ENCODE measurements at regions not wholly inside any gene's neighbourhood (a gene's known extent, or its start where the extent isn't known, plus 50 kb on each side); places are given as distances from the start of the nearest gene placed in this dataset.

GRCh38 chr20:51208162-51208561 is 185.3 kb upstream of the KCNG1 start:
- H3K4me3 ChIP-seq (ENCODE audit: low read length), result no peak overlapping the region
- no peaks in the 10 kb centered on the region for H3K36me3 ChIP-seq (ENCODE audit: control insufficient read depth, insufficient read depth, low read length)
- no peaks in the 10 kb centered on the region for H3K9me3 ChIP-seq (ENCODE audit: control insufficient read depth, low read length)
- H3K4me1 ChIP-seq (ENCODE audit: control insufficient read depth, insufficient read depth, low read length), result no peaks in the 10 kb centered on the region
- no peak overlapping the region for H3K9ac ChIP-seq (ENCODE audit: low read length)
- no peaks in the 10 kb centered on the region for H3K27me3 ChIP-seq (ENCODE audit: control insufficient read depth, insufficient read depth, low read length)

GRCh38 chr20:51206032-51206662 is 183.2 kb upstream of the KCNG1 start:
- Histone ChIP-seq H3K9ac (ENCODE audit: low read length) (no peak overlapping the region), H3K4me3 (ENCODE audit: low read length) (no peak overlapping the region), H3K4me1 (ENCODE audit: control insufficient read depth, insufficient read depth, low read length) (no peaks in the 10 kb centered on the region), H3K36me3 (ENCODE audit: control insufficient read depth, insufficient read depth, low read length) (no peaks in the 10 kb centered on the region), H3K27me3 (ENCODE audit: control insufficient read depth, insufficient read depth, low read length) (no peaks in the 10 kb centered on the region), H3K9me3 (ENCODE audit: control insufficient read depth, low read length) (no peaks in the 10 kb centered on the region)

GRCh38 chr20:51204794-51205193 is 181.9 kb upstream of the KCNG1 start:
- no peaks in the 10 kb centered on the region for H3K9me3 ChIP-seq (ENCODE audit: control insufficient read depth, low read length)
- no peaks in the 10 kb centered on the region for H3K27me3 ChIP-seq (ENCODE audit: control insufficient read depth, insufficient read depth, low read length)
- no peaks in the 10 kb centered on the region for H3K4me1 ChIP-seq (ENCODE audit: control insufficient read depth, insufficient read depth, low read length)
- no peaks in the 10 kb centered on the region for H3K36me3 ChIP-seq (ENCODE audit: control insufficient read depth, insufficient read depth, low read length)
- no peak overlapping the region for H3K9ac ChIP-seq (ENCODE audit: low read length)
- no peak overlapping the region for H3K4me3 ChIP-seq (ENCODE audit: low read length)

- Histone ChIP-seq H3K27me3 (ENCODE audit: control insufficient read depth, insufficient read depth, low read length) (no peaks in the 10 kb centered on the region), H3K36me3 (ENCODE audit: control insufficient read depth, insufficient read depth, low read length) (no peaks in the 10 kb centered on the region), H3K9ac (ENCODE audit: low read length) (no peak overlapping the region), H3K4me3 (ENCODE audit: low read length) (no peak overlapping the region), H3K9me3 (ENCODE audit: control insufficient read depth, low read length) (no peaks in the 10 kb centered on the region), H3K4me1 (ENCODE audit: control insufficient read depth, insufficient read depth, low read length) (no peaks in the 10 kb centered on the region)
These were observed 181.3 kb upstream of the KCNG1 start for GRCh38 chr20:51204051-51204715.

- Histone ChIP-seq H3K27me3 (ENCODE audit: control insufficient read depth, insufficient read depth, low read length) (no peaks in the 10 kb centered on the region), H3K4me3 (ENCODE audit: low read length) (no peak overlapping the region), H3K9me3 (ENCODE audit: control insufficient read depth, low read length) (no peaks in the 10 kb centered on the region), H3K9ac (ENCODE audit: low read length) (no peak overlapping the region), H3K4me1 (ENCODE audit: control insufficient read depth, insufficient read depth, low read length) (no peaks in the 10 kb centered on the region), H3K36me3 (ENCODE audit: control insufficient read depth, insufficient read depth, low read length) (no peaks in the 10 kb centered on the region)
These were observed 179.4 kb upstream of the KCNG1 start for GRCh38 chr20:51202304-51202703.

- Histone ChIP-seq H3K9me3 (ENCODE audit: control insufficient read depth, low read length) (no peaks in the 10 kb centered on the region), H3K4me1 (ENCODE audit: control insufficient read depth, insufficient read depth, low read length) (no peaks in the 10 kb centered on the region), H3K9ac (ENCODE audit: low read length) (no peak overlapping the region), H3K27me3 (ENCODE audit: control insufficient read depth, insufficient read depth, low read length) (peaks cover 7% of the 10 kb centered on the region), H3K36me3 (ENCODE audit: control insufficient read depth, insufficient read depth, low read length) (no peaks in the 10 kb centered on the region), H3K4me3 (ENCODE audit: low read length) (no peak overlapping the region)
These were observed 177.0 kb upstream of the KCNG1 start for GRCh38 chr20:51199920-51200319.

- H3K4me3 ChIP-seq (ENCODE audit: low read length), result no peak overlapping the region
- no peaks in the 10 kb centered on the region for H3K36me3 ChIP-seq (ENCODE audit: control insufficient read depth, insufficient read depth, low read length)
- no peaks in the 10 kb centered on the region for H3K4me1 ChIP-seq (ENCODE audit: control insufficient read depth, insufficient read depth, low read length)
- peaks cover 7% of the 10 kb centered on the region for H3K27me3 ChIP-seq (ENCODE audit: control insufficient read depth, insufficient read depth, low read length)
- H3K9me3 ChIP-seq (ENCODE audit: control insufficient read depth, low read length), result no peaks in the 10 kb centered on the region
- no peak overlapping the region for H3K9ac ChIP-seq (ENCODE audit: low read length)
These were observed 176.1 kb upstream of the KCNG1 start for GRCh38 chr20:51198876-51199523.

GRCh38 chr20:51198238-51198637 is 175.3 kb upstream of the KCNG1 start:
- no peaks in the 10 kb centered on the region for H3K4me1 ChIP-seq (ENCODE audit: control insufficient read depth, insufficient read depth, low read length)
- peaks cover 7% of the 10 kb centered on the region for H3K27me3 ChIP-seq (ENCODE audit: control insufficient read depth, insufficient read depth, low read length)
- no peak overlapping the region for H3K9ac ChIP-seq (ENCODE audit: low read length)

GRCh38 chr20:51196991-51197651 is 174.2 kb upstream of the KCNG1 start:
- H3K36me3 ChIP-seq (ENCODE audit: control insufficient read depth, insufficient read depth, low read length), result no peaks in the 10 kb centered on the region
- H3K4me1 ChIP-seq (ENCODE audit: control insufficient read depth, insufficient read depth, low read length), result no peaks in the 10 kb centered on the region
- H3K9ac ChIP-seq (ENCODE audit: low read length), result no peak overlapping the region
- peaks cover 7% of the 10 kb centered on the region for H3K27me3 ChIP-seq (ENCODE audit: control insufficient read depth, insufficient read depth, low read length)
- H3K9me3 ChIP-seq (ENCODE audit: control insufficient read depth, low read length), result no peaks in the 10 kb centered on the region
- no peak overlapping the region for H3K4me3 ChIP-seq (ENCODE audit: low read length)

More at GRCh38 chr20:51198238-51198637, 175.3 kb upstream of the KCNG1 start:
- Histone ChIP-seq H3K9me3 (ENCODE audit: control insufficient read depth, low read length) (no peaks in the 10 kb centered on the region), H3K4me3 (ENCODE audit: low read length) (no peak overlapping the region), H3K36me3 (ENCODE audit: control insufficient read depth, insufficient read depth, low read length) (no peaks in the 10 kb centered on the region)

GRCh38 chr20:51195990-51196389 is 173.1 kb upstream of the KCNG1 start:
- H3K9me3 ChIP-seq (ENCODE audit: control insufficient read depth, low read length), result no peaks in the 10 kb centered on the region
- no peaks in the 10 kb centered on the region for H3K4me1 ChIP-seq (ENCODE audit: control insufficient read depth, insufficient read depth, low read length)
- no peak overlapping the region for H3K4me3 ChIP-seq (ENCODE audit: low read length)
- H3K27me3 ChIP-seq (ENCODE audit: control insufficient read depth, insufficient read depth, low read length), result peaks cover 7% of the 10 kb centered on the region
- H3K9ac ChIP-seq (ENCODE audit: low read length), result no peak overlapping the region
- no peaks in the 10 kb centered on the region for H3K36me3 ChIP-seq (ENCODE audit: control insufficient read depth, insufficient read depth, low read length)

GRCh38 chr20:51195419-51195901 is 172.6 kb upstream of the KCNG1 start:
- no peak overlapping the region for H3K9ac ChIP-seq (ENCODE audit: low read length)
- no peaks in the 10 kb centered on the region for H3K4me1 ChIP-seq (ENCODE audit: control insufficient read depth, insufficient read depth, low read length)
- H3K4me3 ChIP-seq (ENCODE audit: low read length), result no peak overlapping the region
- H3K36me3 ChIP-seq (ENCODE audit: control insufficient read depth, insufficient read depth, low read length), result no peaks in the 10 kb centered on the region
- no peaks in the 10 kb centered on the region for H3K9me3 ChIP-seq (ENCODE audit: control insufficient read depth, low read length)
- H3K27me3 ChIP-seq (ENCODE audit: control insufficient read depth, insufficient read depth, low read length), result peaks cover 7% of the 10 kb centered on the region

Measured in mucosa of stomach (tissue), 1 donor.